Mesothelial cell of epicardium (in vitro differentiated cells): ENCODE measurements at regions not wholly inside any gene's neighbourhood (a gene's known extent, or its start where the extent isn't known, plus 50 kb on each side); places are given as distances from the start of the nearest gene placed in this dataset.

Experiments
- DNase-seq, 2 experiments: peaks; one replicate each; pipeline ENCODE4 v3.0.0; 2021; ENCODE audit warnings: low spot score in 2 of 2; ENCODE audit not compliant: unreplicated experiment in 2 of 2
- H3K27ac Mint-ChIP-seq: 2 replicates; pipeline ENCODE4 v1.8.0; 2021; ENCODE audit warnings: mixed read lengths
- H3K27me3 Mint-ChIP-seq: 2 replicates; pipeline ENCODE4 v1.8.0; 2021; ENCODE audit warnings: low read depth, mixed read lengths
- H3K36me3 Mint-ChIP-seq: 2 replicates; pipeline ENCODE4 v1.8.0; 2021; ENCODE audit warnings: mixed read lengths
- H3K4me1 Mint-ChIP-seq: 2 replicates; pipeline ENCODE4 v1.8.0; 2021; ENCODE audit warnings: mixed read lengths
- H3K4me3 Mint-ChIP-seq: 2 replicates; pipeline ENCODE4 v1.8.0; 2021; ENCODE audit warnings: mild to moderate bottlenecking, moderate library complexity, mixed read lengths
- H3K9me3 Mint-ChIP-seq: 2 replicates; pipeline ENCODE4 v1.8.0; 2021; ENCODE audit warnings: mixed read lengths
- TF ChIP-seq, protein P1 (sequence below): fragments of 200-600 bp; sonication (generic); IDR thresholded peaks from one replicate; pipeline ENCODE4 v1.5.0; 2021; ENCODE audit warnings: antibody characterized with exemption; ENCODE audit not compliant: unreplicated experiment

DNA sequence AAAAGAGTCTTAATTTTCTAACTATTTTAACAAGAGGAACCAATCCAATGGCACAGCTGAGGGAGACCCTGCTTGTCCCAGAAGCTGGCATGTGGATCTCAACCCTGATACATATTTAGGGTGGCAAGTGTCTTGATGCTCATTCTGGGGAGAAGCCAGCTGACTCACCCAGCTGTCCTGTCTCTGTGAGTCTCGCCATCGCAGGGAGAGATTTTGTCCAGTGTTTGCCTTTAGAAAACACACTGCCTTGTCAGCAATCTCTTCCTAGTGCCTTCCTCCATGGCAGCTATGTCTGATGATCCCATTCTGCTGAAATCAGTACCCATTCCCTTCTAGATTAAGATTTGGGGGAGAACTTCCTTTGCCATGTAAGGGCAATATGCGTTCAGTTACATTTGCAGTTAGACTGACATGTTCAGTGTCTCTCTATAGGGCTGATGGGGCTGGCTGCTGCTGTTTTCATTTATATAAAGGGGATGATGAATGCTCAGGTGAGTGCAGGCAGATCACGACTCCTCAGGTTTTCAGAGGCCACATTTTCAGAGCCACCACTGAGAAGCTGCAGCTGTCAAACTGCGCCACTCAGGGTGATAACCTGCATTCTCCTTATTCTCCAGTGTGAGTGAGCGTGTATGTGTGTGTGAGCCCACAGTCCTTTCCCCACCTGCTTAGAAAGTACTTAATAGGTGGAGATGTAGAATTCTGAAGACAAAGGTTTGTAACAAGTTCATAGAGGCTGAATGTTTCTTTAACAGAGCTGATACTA is 217.0 kb downstream of the GAS1 start:
- no peak overlapping the region for H3K27ac Mint-ChIP-seq
- peaks cover 45% of the 10 kb centered on the region for H3K4me1 Mint-ChIP-seq
- TF ChIP-seq, protein P1, sequence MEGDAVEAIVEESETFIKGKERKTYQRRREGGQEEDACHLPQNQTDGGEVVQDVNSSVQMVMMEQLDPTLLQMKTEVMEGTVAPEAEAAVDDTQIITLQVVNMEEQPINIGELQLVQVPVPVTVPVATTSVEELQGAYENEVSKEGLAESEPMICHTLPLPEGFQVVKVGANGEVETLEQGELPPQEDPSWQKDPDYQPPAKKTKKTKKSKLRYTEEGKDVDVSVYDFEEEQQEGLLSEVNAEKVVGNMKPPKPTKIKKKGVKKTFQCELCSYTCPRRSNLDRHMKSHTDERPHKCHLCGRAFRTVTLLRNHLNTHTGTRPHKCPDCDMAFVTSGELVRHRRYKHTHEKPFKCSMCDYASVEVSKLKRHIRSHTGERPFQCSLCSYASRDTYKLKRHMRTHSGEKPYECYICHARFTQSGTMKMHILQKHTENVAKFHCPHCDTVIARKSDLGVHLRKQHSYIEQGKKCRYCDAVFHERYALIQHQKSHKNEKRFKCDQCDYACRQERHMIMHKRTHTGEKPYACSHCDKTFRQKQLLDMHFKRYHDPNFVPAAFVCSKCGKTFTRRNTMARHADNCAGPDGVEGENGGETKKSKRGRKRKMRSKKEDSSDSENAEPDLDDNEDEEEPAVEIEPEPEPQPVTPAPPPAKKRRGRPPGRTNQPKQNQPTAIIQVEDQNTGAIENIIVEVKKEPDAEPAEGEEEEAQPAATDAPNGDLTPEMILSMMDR = no peak
- no peak for DNase-seq
- H3K9me3 Mint-ChIP-seq = peaks cover 6% of the 10 kb centered on the region
- H3K4me3 Mint-ChIP-seq = no peak overlapping the region
- H3K36me3 Mint-ChIP-seq = no peaks in the 10 kb centered on the region
- H3K27me3 Mint-ChIP-seq = no peaks in the 10 kb centered on the region

DNA sequence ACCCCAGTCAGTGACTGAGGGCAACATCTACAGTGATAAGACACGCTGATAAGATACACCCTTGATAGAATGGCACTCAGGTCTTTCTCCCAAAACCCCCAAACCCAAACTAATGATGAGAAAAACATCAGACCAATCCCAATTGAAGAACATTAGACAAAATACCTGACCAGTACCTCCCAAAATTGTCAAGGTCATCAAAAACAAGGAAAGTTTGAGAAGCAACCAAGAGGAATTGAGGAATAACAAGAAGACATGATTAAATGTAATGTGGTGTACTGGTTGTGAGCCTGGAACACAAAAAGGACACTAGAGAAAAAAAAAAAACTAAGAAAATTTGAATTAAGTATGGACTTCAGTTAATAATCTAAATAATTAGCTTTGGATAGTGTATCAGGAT is 222.8 kb downstream of the GAS1 start:
- DNase-seq = no peak
- Mint-ChIP-seq H3K36me3 (no peaks in the 10 kb centered on the region), H3K27me3 (no peaks in the 10 kb centered on the region), H3K4me1 (peaks cover 35% of the 10 kb centered on the region), H3K4me3 (no peak overlapping the region), H3K9me3 (peaks cover 6% of the 10 kb centered on the region), H3K27ac (no peak overlapping the region)
- TF ChIP-seq, protein P1 = no peak

DNA sequence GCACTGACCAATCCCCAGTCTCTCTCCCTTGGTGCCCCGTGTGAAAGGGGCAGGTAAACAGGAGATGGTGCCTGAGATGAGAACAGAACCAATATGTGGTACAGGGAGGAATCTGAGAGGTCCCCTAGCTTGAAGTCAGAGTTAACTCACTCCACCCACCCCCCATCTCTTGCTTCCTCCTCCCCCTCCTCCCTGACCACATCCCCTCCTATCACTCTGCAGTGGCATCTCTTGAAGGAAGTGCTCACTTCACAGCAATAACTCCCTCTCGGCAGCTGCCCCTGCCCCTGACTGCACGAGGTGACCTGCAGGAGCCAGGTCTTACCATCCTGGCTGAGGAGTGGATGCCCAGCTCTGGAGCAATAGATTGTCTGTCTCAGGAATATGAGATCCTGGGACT is 224.0 kb downstream of the GAS1 start:
- peaks cover 46% of the 10 kb centered on the region for H3K4me1 Mint-ChIP-seq
- H3K9me3 Mint-ChIP-seq = peaks cover 6% of the 10 kb centered on the region
- H3K27ac Mint-ChIP-seq = peak overlapping the region; percentile 94
- H3K4me3 Mint-ChIP-seq = no peak overlapping the region
- no peaks in the 10 kb centered on the region for H3K27me3 Mint-ChIP-seq
- TF ChIP-seq, protein P1 = no peak
- no peaks in the 10 kb centered on the region for H3K36me3 Mint-ChIP-seq
- DNase-seq = no peak

DNA sequence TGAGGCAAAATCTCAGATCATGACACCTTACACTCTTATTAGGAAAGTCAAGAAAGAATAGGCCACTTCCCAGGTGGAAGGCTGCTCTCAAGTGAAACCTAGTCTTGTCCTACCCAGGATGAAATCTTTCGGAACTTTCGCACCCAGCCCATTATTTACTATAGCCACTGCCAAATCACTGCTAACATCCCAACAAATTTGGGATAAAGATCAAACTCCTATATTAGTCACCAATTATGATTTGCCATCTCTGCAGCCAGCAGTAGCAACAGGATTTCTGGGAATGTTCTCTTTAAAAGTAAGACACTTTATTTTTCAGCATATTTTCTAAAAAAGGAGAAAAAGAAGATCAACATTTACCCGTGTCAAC is 224.6 kb downstream of the GAS1 start:
- no peak for DNase-seq
- Mint-ChIP-seq H3K4me1 (peaks cover 51% of the 10 kb centered on the region), H3K27me3 (no peaks in the 10 kb centered on the region), H3K36me3 (no peaks in the 10 kb centered on the region), H3K27ac (peak overlapping the region; percentile 94), H3K9me3 (peaks cover 4% of the 10 kb centered on the region), H3K4me3 (no peak overlapping the region)
- TF ChIP-seq, protein P1 = no peak

DNA sequence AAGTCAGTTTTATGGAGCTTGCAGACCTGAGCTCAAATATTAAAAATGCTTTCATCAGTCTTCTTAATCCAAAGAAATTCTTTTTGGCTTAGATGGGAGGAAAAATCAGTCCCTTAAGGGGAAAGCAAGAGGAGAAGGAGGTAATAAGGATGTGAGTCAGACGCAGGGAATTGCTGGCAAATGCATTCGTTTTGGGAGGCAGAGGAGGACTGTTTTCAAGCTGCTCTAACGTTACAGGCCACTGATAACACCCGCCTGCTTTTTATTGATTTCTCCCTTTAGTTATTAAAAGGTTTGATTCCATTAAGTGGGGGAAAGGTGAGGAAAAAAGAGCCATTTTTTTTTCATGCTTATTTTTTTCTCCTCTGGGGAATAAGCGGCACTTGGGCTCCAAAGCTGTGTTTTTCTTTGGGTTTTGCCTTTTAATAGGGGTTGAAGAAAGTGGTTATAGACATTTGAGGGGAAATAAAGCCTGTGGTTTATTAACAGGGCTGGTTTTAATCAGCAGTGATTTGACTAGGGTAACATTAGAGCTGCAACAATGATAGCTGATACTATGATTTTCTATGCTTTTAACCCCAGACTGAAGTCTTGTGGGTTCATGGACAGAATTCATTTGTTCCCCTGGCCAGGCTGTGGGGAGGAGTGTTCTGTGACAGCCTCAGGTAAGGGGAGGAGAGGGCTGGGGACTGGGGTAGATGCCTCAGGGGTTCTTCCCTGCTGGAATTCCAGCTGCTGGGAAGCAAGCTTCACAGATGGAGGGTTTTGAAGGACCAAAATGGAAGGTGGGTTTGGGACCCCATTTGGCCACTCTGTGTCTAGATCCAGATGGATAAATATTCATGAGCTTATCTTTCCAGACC is 225.2 kb downstream of the GAS1 start:
- peak overlapping the region; percentile 27 for H3K4me3 Mint-ChIP-seq
- no peaks in the 10 kb centered on the region for H3K27me3 Mint-ChIP-seq
- no peaks in the 10 kb centered on the region for H3K36me3 Mint-ChIP-seq
- TF ChIP-seq, protein P1 = no peak
- no peak for DNase-seq
- peaks cover 51% of the 10 kb centered on the region for H3K4me1 Mint-ChIP-seq
- peak overlapping the region; percentile 94 for H3K27ac Mint-ChIP-seq
- no peaks in the 10 kb centered on the region for H3K9me3 Mint-ChIP-seq
